GM19240 (cell line): ENCODE measurements at regions not wholly inside any gene's neighbourhood (a gene's known extent, or its start where the extent isn't known, plus 50 kb on each side); places are given as distances from the start of the nearest gene placed in this dataset.

Experiments
- DNase-seq: peaks from one replicate; pipeline ENCODE4 v3.0.0; 2011; ENCODE audit warnings: low spot score; ENCODE audit not compliant: insufficient read length

DNA sequence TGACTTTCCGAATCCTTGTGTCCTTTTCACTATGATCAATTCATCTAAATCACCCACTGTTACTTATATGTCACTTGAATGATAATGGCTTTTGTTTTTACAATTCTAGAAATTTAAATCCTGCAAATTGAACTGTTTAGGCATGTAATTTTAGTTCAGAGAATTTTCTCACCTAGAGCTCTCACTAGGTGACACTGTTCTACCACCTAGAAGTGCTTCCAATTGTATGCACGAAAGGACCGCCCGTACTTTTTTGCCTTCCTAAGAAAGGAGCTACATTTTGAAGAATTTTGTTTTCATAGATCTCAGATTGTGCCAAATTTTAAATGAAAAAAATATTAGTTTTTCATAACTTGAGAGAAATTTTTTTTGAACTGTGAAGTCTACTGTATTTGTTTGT lies 481.6 kb upstream of the FSTL5 start:
- no peak for DNase-seq

DNA sequence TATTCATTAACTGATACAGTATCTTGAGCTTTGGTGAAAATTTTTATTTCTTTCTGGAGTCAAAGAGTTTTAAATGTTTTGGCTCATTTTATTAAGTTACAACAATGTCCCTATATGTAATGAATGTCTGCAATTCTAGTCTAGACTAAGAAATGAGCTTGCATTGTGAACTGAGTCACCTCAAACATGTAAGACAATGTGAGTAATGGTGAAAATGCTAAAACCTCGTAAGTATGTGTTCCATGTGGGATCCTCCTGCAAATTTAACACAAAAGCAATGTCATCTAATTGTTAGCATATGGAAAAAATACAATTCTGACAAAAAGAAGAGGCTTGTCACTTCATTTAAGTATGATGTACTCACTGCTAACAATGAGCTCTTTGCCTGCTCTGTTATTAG lies 480.5 kb upstream of the FSTL5 start:
- DNase-seq: no peak

DNA sequence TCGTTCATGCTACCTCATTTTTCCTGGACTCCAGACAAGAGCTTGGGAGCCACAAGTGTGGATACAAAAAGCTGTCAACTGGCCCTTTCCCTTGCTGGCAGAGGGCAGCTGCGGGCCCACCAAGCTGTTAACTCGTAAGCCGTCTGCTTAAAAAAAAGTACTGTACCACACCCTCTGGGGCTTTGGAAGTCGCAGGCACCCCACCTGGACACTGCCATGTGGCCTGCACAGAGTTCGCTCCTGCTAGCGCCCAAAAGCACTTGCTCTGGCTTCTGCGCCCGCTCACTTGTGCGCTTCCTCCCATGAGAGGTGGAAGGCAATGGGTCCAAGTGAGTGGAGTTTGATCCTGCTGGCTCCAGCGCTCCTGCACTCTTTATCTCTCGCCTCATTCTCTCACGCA lies 476.4 kb upstream of the FSTL5 start:
- DNase-seq: no peak

DNA sequence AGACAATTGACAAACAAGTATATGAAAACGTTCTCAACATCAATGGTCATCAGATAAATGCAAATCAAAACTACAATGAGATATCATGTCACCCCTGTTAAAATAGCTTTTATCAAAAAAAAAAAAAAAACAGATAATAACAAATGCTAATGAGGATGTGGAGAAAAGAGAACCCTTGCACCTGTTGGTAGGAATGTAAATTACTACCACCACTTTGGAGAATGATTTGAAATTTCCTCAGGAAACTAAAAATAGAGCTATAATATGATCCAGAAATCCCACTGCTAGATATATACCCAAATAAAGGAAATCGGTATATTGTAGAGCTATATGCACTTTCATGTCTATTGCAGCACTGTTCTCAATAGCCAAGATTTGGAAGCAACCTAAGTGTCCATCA lies 470.6 kb upstream of the FSTL5 start:
- no peak for DNase-seq

DNA sequence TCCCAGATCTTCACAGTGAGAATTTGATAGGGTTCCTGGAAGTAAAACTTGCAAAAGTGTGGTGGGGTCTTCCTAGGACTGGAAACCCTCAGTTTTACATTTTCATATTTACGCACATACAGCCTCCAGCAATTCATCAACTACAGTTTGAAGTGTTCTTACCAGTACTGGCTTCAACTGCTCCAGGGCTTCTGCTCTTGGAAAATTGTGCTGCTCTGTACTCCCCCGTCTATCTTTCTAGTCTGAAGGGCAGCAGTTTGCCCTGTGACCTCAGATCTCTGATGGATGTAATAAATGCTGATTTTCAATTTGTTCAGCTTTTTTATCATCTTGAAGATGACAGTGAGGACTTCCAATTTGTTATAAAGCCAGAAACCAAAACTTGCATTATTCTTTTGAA lies 458.9 kb upstream of the FSTL5 start:
- DNase-seq: no peak

DNA sequence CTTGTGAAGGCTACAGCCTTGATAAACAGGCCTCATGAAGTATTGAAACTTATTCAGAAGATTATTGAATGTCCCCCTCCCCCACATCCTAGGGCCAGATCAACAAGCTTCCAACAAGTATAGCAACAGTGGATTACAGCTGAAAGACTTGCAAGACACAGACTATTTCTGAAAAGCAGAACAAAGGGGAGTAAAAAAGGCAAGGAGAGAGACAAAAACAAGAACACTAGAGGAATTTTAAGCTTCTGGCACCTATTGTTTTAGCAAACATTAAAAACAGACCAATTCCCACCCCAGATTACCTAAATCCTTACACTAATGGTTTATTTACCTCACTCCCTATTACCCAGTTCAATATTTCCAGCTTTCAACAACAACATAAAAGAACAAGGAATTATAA lies 446.3 kb upstream of the FSTL5 start:
- no peak for DNase-seq

DNA sequence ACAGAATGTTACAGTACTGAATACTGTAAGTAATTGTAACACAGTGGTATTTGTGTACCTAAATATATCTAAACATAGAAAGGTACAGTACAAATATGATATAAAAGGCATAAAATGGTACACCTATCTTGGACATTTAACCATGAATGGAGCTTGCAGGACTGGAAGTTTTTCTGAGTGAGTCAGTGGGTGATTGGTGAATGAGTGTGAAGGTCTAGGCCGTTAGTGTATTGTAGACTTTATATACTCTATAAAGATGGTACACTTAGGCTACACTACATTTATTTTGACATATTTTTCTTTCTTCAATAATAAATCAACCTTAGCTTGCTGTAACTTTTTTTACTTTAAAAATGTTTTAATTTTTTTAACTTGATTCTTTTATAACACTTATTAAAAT lies 422.5 kb upstream of the FSTL5 start:
- no peak for DNase-seq

DNA sequence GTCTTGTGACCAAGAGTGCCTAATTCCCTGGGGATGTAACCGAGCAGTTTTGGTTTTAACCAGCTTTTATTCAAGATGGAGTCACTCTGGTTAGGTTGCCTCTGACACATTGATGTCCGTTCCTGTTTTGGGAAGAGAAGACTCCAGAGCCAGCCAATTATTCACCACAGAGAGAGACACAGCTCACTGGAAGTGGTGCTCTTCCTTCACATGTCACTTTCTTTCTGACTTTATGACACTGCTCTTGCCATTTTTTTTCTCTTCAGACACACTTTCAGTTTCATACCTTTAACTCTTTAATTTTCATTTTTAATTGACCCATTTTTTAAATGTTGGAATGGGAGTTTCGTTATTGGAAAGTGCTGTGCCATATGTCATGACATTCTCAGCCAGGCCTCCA lies 418.4 kb upstream of the FSTL5 start:
- DNase-seq: no peak

DNA sequence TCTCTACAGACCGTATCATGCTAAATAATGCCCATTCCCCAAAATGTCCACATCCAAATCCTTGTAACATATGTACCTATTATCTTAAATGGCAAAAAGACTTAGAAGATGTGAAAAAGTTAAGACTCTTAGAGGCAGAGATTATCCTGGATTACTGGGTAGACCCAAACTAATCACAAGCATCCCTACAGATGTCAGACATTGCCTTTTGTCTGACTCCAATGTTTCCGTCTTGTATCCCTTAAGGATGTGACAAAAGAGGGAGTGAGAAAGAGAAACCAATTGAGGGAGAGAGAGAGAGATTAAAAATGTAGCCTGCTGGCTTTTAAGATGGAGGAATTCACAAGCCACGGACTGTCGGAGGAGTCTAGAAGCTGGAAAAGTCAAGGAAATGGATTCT lies 401.9 kb upstream of the FSTL5 start:
- DNase-seq: no peak

DNA sequence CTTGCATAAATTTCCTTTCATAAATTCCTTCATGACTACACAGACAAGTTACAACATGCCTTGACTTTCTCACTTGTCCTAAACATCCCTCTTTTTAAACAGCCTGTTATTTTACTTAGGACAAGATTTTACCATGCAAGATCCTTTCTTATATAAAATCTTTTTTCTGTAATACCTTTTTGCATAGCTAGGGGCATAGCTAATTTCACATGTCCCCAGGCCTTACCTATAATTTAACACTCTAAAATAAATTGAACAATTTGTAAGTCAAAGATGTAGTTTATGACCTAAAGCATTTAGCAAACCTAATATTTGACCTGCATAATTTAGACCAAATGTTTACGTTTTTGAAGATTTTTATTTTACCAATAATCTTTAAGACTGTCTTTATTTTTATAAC lies 396.3 kb upstream of the FSTL5 start:
- no peak for DNase-seq

DNA sequence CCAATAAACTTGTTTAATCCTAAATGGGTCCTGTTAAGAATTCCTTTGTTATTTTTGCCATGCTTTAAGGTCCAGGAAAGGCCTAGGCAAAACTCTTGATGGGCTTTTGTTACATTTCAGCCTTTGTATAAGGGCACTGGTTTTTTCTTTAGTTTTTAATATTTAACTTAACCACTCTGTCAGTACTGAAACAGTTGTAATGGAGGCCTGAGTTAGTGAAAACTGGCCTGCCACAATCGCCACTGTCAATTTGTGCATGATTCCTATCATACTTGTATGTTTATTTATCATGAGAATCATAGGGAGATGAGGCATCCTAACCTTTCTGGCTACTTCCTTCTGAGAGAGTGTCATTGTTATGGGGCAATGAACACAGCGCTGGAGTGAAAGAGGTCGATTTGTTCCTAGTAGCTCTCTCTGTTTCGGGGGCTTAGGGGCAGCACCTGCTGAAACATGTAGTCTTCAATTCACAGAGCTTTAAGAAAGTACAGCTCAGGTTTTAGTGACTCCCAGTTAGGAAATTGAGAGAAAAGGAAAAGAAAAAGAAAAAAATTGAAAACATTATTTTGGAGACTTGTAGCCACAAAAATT lies 393.8 kb upstream of the FSTL5 start:
- no peak for DNase-seq

DNA sequence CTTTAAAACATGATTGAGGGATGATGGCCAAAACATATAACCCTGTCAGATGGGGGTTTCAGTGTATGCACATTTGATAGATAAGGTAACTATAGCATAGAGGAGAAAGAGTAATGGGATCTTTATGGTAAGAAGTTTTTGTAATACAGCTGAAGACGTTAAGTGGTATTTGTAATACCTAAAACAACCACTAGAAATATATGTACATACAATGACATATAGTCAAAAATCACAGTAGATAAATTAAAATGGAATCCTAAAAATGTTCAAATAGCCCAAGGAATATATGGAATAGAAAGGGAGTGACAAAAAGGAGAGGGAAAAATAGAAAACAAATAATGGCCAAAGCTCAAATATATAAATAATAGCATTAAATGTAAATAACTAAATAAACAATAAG lies 371.3 kb upstream of the FSTL5 start:
- no peak for DNase-seq

DNA sequence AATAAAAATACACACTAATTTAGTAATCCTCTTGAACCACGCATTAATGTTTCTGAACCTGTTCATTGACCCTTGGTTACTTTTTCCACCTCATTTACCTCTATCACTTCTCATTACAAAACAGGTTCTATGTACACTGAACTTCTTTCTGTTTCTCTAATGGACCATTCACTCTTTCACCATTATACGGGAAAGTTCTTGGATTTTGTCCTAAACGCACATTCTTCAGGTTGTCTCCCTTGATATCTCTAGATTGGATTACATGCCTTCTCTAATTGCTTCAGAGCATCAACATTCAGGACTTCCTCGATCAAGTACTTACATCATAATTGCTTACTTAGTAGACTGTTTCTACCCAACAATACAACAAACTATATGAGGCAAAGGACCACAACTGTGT lies 359.4 kb upstream of the FSTL5 start:
- DNase-seq: no peak

DNA sequence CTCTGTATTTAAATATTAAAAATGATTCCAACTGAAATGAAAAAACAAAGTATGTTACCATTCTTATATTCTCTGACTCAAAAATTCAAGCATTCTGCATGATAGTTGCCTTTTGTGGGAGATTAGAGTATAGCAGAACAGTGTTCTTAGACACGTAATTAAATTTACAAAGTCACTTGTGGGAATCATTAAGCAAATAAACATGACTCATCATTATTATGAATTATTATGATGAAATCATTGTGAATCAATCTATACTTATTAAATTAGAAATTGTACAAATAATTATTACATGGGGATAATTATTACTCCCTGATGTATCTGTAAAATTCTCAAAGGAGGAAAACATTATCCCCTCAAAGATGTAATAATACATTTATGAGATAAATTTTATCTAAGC lies 358.9 kb upstream of the FSTL5 start:
- DNase-seq: no peak

DNA sequence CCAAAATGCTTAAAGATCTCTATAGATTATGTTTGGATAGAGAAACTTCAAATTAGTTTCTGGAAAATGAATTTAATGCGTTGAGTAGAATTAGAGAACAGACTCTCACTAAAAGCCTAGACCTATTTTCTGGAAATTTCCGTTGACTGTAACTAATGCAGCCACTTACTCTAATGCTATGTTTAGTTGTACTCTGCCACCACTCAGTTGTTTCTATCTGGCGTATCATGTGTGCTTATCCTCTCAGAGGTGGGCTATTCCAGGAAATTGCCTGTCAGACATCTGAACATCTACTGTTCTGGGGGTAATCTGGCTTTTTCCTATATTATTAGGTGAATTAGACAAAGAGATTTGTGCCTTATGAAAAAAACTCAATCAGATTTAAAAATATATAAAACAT lies 347.1 kb upstream of the FSTL5 start:
- DNase-seq: no peak

DNA sequence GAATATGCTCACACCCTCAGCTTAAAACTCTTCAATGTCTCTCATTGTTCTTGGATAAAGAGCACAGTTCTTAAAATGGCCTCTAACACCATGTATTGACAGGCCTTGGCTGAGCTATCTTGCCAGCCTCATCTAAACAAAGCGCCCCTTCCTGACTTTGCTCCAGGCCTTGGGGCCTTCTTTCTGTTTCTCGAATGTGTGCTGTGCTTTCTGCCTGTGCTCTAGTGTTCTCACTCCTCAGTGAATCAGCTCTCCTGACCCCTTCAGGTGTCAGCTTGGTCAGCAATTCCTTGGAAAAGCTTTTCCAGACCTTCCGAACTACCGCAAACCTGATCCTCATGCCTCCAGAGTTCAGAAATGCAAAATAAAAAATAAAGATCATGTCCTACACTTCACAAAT lies 346.3 kb upstream of the FSTL5 start:
- no peak for DNase-seq

DNA sequence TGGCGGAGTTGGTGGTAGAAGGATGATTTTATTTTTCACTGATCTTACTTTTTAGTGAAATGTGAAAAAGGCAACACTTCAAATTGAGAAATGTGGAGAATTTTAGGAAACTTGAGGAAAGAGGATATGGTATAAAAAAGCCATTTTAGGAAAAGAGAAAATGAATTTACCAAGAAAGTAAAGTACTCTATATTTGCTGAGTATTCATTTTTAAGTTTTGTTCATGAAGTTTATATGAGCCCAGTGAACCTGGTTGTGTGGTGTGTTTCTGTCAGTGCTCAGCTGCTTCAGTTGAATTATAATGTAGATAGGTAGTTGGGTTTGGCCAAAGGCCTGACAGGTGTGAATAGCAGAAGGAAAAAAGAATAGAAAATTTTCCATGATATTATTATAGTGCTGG lies 345.5 kb upstream of the FSTL5 start:
- no peak for DNase-seq

DNA sequence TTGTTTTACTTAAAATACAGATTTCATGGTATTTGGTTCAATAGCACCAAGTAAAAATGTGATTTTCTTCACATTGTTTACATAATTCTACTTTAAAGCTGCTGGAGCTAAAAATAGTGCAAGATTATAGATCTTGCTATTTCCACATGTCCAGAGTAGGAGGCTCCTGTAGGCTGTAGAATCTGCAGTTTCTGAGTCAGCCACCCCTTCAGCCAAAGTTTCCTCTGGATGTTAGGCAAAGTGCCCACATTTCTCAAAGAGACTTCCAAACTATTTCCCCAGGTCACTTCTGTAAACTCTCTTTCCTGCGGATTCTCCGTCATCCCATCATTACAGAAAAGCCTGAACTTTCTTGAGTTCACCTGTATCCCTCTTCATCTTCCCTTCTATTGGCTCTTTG lies 342.5 kb upstream of the FSTL5 start:
- DNase-seq: no peak

DNA sequence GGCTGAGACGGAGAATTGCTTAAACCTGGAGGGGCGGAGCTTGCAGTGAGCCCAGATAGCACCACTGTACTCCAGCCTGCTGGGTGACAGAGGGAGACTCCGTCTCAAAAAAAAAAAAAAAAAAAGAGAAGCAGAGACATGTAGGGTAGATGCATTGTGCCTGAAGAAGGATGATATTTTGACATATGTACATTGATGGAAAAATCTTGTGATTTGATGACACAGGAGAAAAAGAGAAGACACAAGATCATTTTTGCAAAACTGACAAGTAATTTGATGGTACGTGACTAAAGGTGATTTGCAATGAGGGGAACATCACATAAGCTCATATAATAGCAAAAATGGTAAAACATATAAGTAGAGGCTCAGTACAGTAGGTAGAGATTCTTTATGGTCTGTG lies 340.1 kb upstream of the FSTL5 start:
- no peak for DNase-seq

DNA sequence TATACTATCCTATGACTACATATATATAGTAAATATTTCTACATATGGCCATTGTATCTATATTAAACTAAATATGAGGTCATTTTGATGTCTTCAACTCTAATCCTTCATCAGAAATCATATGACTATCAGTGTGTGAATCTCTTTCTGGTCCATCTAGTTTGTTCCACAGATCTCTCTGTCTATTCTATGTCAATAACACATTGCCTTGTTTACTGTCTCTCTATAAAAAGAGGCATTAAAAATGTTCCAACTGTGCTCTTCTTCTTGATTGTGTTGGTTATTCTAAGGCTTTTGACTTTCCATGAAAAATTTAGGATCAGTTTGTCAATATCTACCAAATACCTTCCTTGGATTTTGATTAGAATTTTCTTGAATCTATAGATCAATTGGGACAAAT lies 338.3 kb upstream of the FSTL5 start:
- no peak for DNase-seq

DNA sequence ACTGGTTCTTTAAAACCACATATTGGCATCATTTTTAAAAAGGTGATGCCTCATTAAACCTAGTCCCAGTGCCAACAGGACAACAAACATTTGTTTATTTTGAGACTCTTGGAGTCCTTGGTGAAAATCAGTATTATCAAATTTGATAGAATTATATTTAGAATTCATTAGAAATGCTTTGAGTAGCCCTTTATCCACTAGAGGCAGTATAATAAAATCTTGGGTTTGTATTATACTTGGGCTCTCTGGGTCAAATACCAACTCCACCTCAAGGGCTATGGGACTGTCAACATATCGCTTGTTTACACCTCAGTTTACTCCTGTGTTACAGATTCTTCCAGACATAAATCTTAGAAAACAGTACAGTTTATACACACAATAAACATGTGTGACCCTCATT lies 335.7 kb upstream of the FSTL5 start:
- DNase-seq: no peak

DNA sequence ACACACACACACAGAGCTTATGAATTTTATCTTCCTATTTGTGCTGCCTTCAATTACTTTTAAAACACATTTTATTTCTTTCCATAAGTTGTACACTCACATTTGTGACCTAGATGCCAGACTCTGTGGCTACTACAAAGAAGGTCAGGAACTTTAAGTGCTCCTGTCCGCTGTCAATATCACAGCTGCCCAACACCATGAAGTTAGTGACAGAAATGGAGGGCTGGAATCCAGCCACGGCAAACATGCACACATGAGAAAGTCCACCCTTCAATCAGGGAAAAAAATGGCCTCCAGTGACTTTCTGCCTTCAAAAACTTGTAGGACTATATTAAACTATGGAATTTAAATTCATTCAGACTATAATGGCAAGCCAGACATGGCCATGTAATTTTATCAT lies 334.4 kb upstream of the FSTL5 start:
- DNase-seq: no peak

DNA sequence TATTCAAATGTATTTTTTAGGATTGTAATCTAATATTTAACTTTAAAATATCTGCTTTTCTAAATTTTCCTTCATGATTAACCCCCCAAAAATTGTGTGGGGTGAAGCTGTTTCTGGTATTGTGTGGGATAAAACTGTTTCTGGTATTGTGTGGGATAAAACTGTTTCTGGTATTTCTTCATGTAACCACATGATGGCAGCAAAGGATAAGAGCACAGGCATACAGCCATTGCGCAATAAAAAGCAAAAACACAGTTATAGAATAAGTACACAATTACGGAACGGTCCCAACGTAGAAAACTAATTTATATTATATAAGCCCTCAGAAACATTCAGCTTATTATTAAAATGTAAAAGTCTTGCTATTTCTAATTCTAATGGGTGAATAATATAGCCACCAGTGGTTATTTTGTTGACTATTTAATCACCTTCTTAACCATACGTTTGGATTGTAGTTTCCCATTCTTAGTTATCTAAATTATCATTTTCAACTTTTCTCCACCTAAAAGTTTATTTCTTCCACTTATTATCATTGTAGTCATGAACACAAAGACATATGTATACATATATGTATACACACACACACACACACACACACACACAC lies 333.9 kb upstream of the FSTL5 start:
- no peak for DNase-seq

DNA sequence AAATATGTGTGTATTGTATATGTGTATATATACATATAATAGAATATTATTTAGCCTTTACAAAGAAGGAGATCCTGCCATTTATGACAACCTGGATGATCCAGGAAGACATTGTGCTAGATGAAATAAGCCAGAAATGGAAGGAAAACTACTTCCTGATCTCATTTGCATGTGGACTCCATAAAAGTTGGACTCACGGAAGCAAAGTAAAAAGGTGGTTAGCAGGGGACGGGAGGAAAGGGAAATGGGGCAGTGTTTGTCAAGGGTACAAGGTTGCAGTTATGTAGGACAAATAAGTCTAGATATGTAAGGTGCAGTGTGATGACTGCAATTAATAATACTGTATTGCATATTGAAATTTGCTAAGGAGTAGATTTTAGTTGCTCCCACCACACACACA lies 331.1 kb upstream of the FSTL5 start:
- no peak for DNase-seq
